HCT116 (cell line): ENCODE measurements at regions not wholly inside any gene's neighbourhood (a gene's known extent, or its start where the extent isn't known, plus 50 kb on each side); places are given as distances from the start of the nearest gene placed in this dataset.

Source experiments
- ATAC-seq: fragments of 200-7000 bp; cut with Tn5 transposase; 2 replicates; pipeline ENCODE4 v1.9.1; 2020; ENCODE audit warnings: mild to moderate bottlenecking, moderate library complexity
- BruUV-seq: library from RNA; stranded (reverse); fragments of 400-500 nt; replicated peaks from 2 replicates; lab custom pipeline; 2021; lab: Mats Ljungman, UMichigan
- CTCF ChIA-PET: fragments of 300-600 bp; sonication (Branson Sonifier 250); formaldehyde crosslinking; loops from one replicate; lab custom pipeline; 2021; ENCODE audit warnings: antibody characterized with exemption; lab: Charles Lee
- POLR2A ChIA-PET: fragments of 300-600, 350-600 bp; sonication (Branson Sonifier 250); formaldehyde crosslinking; loops from one replicate; lab custom pipeline; 2021; ENCODE audit warnings: antibody characterized with exemption; lab: Charles Lee
- RAD21 ChIA-PET, 2 experiments: fragments of 300-600 bp; sonication (Branson Sonifier 250); formaldehyde crosslinking; loops; one replicate each; lab custom pipeline; 2023; ENCODE audit warnings: low total read pairs in 2 of 2; ENCODE audit not compliant: uncharacterized antibody in 2 of 2, unreplicated experiment in 2 of 2, low non-redundant PET in 1 of 2; lab: Charles Lee
- DNase-seq: peaks from one replicate; pipeline ENCODE4 v3.0.0-alpha.2; 2010; ENCODE audit warnings: low read depth, low spot score
- H2AFZ ChIP-seq: fragments of 200-600 bp; shearing (Covaris generic), sonication (generic); 2 replicates; pipeline ENCODE4 v1.6.1; 2017; ENCODE audit warnings: low read depth, mixed run types, mixed read lengths, antibody characterized with exemption, low read length; ENCODE audit not compliant: poor library complexity, severe bottlenecking
- H3K27ac ChIP-seq: 2 replicates; pipeline ENCODE4 v1.5.1; 2012; ENCODE audit warnings: low read depth, low read length
- H3K27me3 ChIP-seq: fragments of 200-600 bp; sonication (generic); 2 replicates; pipeline ENCODE4 v1.6.1; 2016; ENCODE audit warnings: mixed run types, low read length, mixed read lengths; ENCODE audit not compliant: insufficient read depth
- H3K36me3 ChIP-seq, 2 experiments: fragments of 200-500 bp in 1 of 2; fragments of 200-600 bp in 1 of 2; sonication (Bioruptor generic) in 1 of 2; sonication (generic) in 1 of 2; 2 replicates each; pipeline versions ENCODE4 v1.5.1 to v1.6.1; 2014 to 2016; ENCODE audit warnings: low read length in 2 of 2, inconsistent platforms in 1 of 2, mixed read lengths in 1 of 2, mixed run types in 1 of 2; ENCODE audit not compliant: insufficient read depth in 2 of 2, control insufficient read depth in 1 of 2
- H3K4me1 ChIP-seq, 2 experiments: fragments of 200-600 bp in 1 of 2; sonication (generic) in 1 of 2; 2 replicates each; pipeline versions ENCODE4 v1.5.1 to v1.6.1; 2012 to 2017; ENCODE audit warnings: low read length in 2 of 2, inconsistent platforms in 1 of 2, mild to moderate bottlenecking in 1 of 2, mixed read lengths in 1 of 2, mixed run types in 1 of 2, moderate library complexity in 1 of 2; ENCODE audit not compliant: insufficient read depth in 2 of 2, control insufficient read depth in 1 of 2
- H3K4me2 ChIP-seq: fragments of 200-600 bp; sonication (generic); 2 replicates; pipeline ENCODE4 v1.6.1; 2017; ENCODE audit warnings: mixed run types, low read length, mixed read lengths
- H3K4me3 ChIP-seq, 2 experiments: fragments of 200-600 bp in 1 of 2; sonication (generic) in 1 of 2; replicated peaks in 1 of 2; 2 replicates each; pipeline ENCODE4 v1.5.1; 2011 to 2016; ENCODE audit warnings: low read length in 2 of 2, control low read depth in 1 of 2, low read depth in 1 of 2, mild to moderate bottlenecking in 1 of 2, mixed read lengths in 1 of 2, mixed run types in 1 of 2
- H3K79me2 ChIP-seq: fragments of 200-600 bp; sonication (generic); 2 replicates; pipeline ENCODE4 v1.6.1; 2017; ENCODE audit warnings: mild to moderate bottlenecking, mixed run types, low read length, moderate library complexity, mixed read lengths; ENCODE audit not compliant: insufficient read depth
- H3K9ac ChIP-seq: fragments of 200-600 bp; sonication (generic); 2 replicates; pipeline ENCODE4 v1.6.1; 2016; ENCODE audit warnings: low read length, mixed read lengths
- H3K9me2 ChIP-seq: fragments of 200-600 bp; sonication (generic), shearing (Covaris generic); 2 replicates; pipeline ENCODE4 v1.6.1; 2017; ENCODE audit warnings: mixed run types, mild to moderate bottlenecking, moderate library complexity; ENCODE audit not compliant: insufficient read depth
- H3K9me3 ChIP-seq, 2 experiments: fragments of 200-500 bp in 1 of 2; fragments of 200-600 bp in 1 of 2; sonication (Bioruptor generic) in 1 of 2; sonication (generic) in 1 of 2; 2 replicates each; pipeline ENCODE4 v1.6.1; 2014 to 2017; ENCODE audit warnings: low read length in 2 of 2, mixed read lengths in 2 of 2, inconsistent platforms in 1 of 2, low read depth in 1 of 2, mild to moderate bottlenecking in 1 of 2, mixed run types in 1 of 2, moderate library complexity in 1 of 2; ENCODE audit not compliant: control insufficient read depth in 1 of 2, insufficient read depth in 1 of 2
- H4K20me1 ChIP-seq: fragments of 200-600 bp; sonication (generic), shearing (Covaris generic); 2 replicates; pipeline ENCODE4 v1.6.1; 2017; ENCODE audit warnings: mixed run types, mild to moderate bottlenecking, moderate library complexity; ENCODE audit not compliant: insufficient read depth
- EGR1 ChIP-seq: IDR thresholded peaks from 2 replicates; pipeline ENCODE4 v1.6.1; 2012; ENCODE audit warnings: low read depth
- ELF1 ChIP-seq: IDR thresholded peaks from 2 replicates; pipeline ENCODE4 v1.6.1; 2012; ENCODE audit warnings: low read depth, borderline replicate concordance
- MAX ChIP-seq: IDR thresholded peaks from 2 replicates; pipeline ENCODE4 v1.6.1; 2012
- POLR2AphosphoS5 ChIP-seq: IDR thresholded peaks from 2 replicates; pipeline ENCODE4 v1.6.1; 2011; ENCODE audit warnings: mild to moderate bottlenecking, low read depth, low read length, moderate library complexity
- RAD21 ChIP-seq: IDR thresholded peaks from 2 replicates; pipeline ENCODE4 v1.6.1; 2012; ENCODE audit warnings: low read depth, mild to moderate bottlenecking
- SP1 ChIP-seq: IDR thresholded peaks from 2 replicates; pipeline ENCODE4 v1.6.1; 2012; ENCODE audit warnings: low read depth
- SRF ChIP-seq: IDR thresholded peaks from 2 replicates; pipeline ENCODE4 v1.6.1; 2012; ENCODE audit warnings: low read depth
- ZFX ChIP-seq: fragments of 450-650 bp; IDR thresholded peaks from 2 replicates; pipeline ENCODE4 v1.6.1; 2017
- intact Hi-C: fragments of 100-400 bp; cut with micrococcal nuclease; formaldehyde crosslinking; loops from 2 replicates; pipeline ENCODE4 v1.10.0; 2022
- TF ChIP-seq, protein P1 (sequence below): IDR thresholded peaks from 2 replicates; pipeline ENCODE4 v1.6.1; 2011; ENCODE audit warnings: mild to moderate bottlenecking, low read length, moderate library complexity; ENCODE audit not compliant: insufficient replicate concordance; ENCODE audit errors: extremely low read depth

GRCh38 chr12:78439666-78440065 lies 424.9 kb upstream of the SYT1 start:
- TF ChIP-seq ZFX (no peak), EGR1 (no peak), ELF1 (no peak), MAX (no peak), SP1 (no peak)
- TF ChIP-seq, protein P1, sequence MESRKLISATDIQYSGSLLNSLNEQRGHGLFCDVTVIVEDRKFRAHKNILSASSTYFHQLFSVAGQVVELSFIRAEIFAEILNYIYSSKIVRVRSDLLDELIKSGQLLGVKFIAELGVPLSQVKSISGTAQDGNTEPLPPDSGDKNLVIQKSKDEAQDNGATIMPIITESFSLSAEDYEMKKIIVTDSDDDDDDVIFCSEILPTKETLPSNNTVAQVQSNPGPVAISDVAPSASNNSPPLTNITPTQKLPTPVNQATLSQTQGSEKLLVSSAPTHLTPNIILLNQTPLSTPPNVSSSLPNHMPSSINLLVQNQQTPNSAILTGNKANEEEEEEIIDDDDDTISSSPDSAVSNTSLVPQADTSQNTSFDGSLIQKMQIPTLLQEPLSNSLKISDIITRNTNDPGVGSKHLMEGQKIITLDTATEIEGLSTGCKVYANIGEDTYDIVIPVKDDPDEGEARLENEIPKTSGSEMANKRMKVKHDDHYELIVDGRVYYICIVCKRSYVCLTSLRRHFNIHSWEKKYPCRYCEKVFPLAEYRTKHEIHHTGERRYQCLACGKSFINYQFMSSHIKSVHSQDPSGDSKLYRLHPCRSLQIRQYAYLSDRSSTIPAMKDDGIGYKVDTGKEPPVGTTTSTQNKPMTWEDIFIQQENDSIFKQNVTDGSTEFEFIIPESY, result no peak
- intact Hi-C loops, result no loop called here
- H3K27ac ChIP-seq, result no peak overlapping the region
- H4K20me1 ChIP-seq, result no peaks in the 10 kb centered on the region
- ATAC-seq, result no peak
- H3K9me2 ChIP-seq, result peaks cover 3% of the 10 kb centered on the region; the same call in 1 of the 2 replicates
- H3K36me3 ChIP-seq, result no peaks in the 10 kb centered on the region
- ChIA-PET RAD21 (no interaction called here), POLR2A (no interaction called here), CTCF (no interaction called here)
- DNase-seq, result no peak
- H3K4me2 ChIP-seq, result no peak overlapping the region
- no peak overlapping the region for H3K9ac ChIP-seq
- no peak overlapping the region for H3K4me3 ChIP-seq
- BruUV-seq, result no TSS peak
- no peaks in the 10 kb centered on the region for H3K79me2 ChIP-seq
- no peaks in the 10 kb centered on the region for H3K27me3 ChIP-seq
- H2AFZ ChIP-seq, result no peak overlapping the region
- no peaks in the 10 kb centered on the region for H3K4me1 ChIP-seq
- H3K9me3 ChIP-seq, result no peaks in the 10 kb centered on the region

GRCh38 chr12:78441737-78442453 lies 422.7 kb upstream of the SYT1 start:
- H3K9ac ChIP-seq, result no peak overlapping the region
- H3K36me3 ChIP-seq, result no peaks in the 10 kb centered on the region
- intact Hi-C loops, result no loop called here
- no peak for ATAC-seq
- no peak for TF ChIP-seq RAD21
- no peak for TF ChIP-seq SRF
- no peak for TF ChIP-seq SP1
- TF ChIP-seq POLR2AphosphoS5, result no peak
- H3K4me3 ChIP-seq, result no peak overlapping the region
- H4K20me1 ChIP-seq, result no peaks in the 10 kb centered on the region
- H3K4me2 ChIP-seq, result no peak overlapping the region
- DNase-seq, result no peak
- no peaks in the 10 kb centered on the region for H3K79me2 ChIP-seq
- H3K27ac ChIP-seq, result no peak overlapping the region
- ChIA-PET POLR2A (no interaction called here), RAD21 (no interaction called here), CTCF (no interaction called here)
- peaks cover 3% of the 10 kb centered on the region; the same call in 1 of the 2 replicates for H3K9me2 ChIP-seq
- H3K4me1 ChIP-seq, result no peaks in the 10 kb centered on the region
- no TSS peak for BruUV-seq
- H3K9me3 ChIP-seq, result no peaks in the 10 kb centered on the region
- no peaks in the 10 kb centered on the region for H3K27me3 ChIP-seq
- no peak overlapping the region for H2AFZ ChIP-seq
